Islet of Langerhans (tissue), 1 donor: ENCODE measurements at regions not wholly inside any gene's neighbourhood (a gene's known extent, or its start where the extent isn't known, plus 50 kb on each side); places are given as distances from the start of the nearest gene placed in this dataset.

ENCODE experiments used
- FAIRE-seq: peaks from one replicate; lab custom pipeline; 2011; peaks lifted over from hg19 to GRCh38; lab: Jason Lieb, UNC

DNA sequence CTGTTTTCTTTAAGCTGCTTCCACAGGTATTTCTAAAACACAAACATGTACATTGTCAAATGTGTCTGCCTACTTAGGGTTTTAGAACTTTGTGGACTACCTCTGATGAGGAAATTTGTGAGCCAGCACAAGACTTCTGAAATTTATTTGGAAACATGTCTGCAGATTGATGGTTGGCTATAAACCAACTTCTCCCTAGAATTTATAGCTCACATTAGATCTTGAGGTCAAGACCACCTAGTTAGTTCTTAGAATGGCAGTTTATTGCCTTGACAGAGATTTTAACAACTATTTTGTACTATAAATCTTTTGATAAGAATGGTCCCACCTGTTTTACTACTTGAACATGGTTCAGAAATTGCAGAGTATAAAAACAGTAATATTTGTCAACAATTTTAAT lies 72.7 kb upstream of the AADAT start:
- FAIRE-seq: no peak

DNA sequence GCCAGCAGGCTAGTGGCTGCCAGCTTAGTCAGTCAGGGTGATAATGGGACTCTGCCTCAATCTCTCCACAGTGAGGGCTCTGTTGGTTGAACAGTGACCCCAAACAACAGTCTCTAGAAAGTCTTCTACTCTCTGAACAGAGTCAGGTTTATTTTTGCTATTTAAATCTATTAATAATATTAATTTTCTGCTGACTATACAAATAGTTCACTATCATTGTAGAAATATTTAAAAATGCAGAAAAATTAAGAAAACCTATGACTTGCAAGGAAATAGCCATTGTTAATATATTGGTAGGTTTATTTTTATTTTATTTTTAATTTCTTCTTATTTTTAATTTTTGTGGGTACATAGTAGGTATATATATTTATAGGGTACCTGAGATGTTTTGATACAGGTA lies 67.9 kb upstream of the AADAT start:
- FAIRE-seq: no peak

- FAIRE-seq: no peak
Observed at GRCh38 chr4:170145120-170145519, 55.4 kb upstream of the AADAT start.

DNA sequence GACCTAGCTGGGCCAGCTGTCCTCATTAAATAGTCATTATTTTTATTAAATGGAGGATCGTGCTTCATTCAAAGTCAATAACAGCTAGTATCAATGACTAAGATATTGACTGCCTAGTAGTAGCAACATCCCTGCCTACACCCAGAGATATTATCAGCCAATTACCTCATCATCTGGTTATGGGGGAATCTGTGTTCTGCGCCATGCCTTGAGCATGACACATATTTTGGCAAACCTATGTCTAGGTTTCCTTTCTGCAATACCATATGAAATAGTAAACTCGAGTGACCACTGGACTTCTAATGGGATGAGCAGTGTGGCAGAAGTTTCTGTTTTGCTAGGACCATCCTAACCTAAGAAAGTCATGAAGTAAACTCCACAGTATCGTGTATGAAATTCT lies 50.0 kb upstream of the AADAT start:
- FAIRE-seq: no peak
